ENCODE measurements at regions not wholly inside any gene's neighbourhood (a gene's known extent, or its start where the extent isn't known, plus 50 kb on each side); places are given as distances from the start of the nearest gene placed in this dataset.

- Histone ChIP-seq H4K20me1 (ENCODE audit: control insufficient read depth, insufficient read depth, low read depth, low read length) (no peaks in the 10 kb centered on the region), H3K4me1 (ENCODE audit: control insufficient read depth, low read length) (no peaks in the 10 kb centered on the region), H3K27ac (ENCODE audit: low read depth, low read length) (no peak overlapping the region), H3K79me2 (ENCODE audit: control insufficient read depth, low read length) (no peaks in the 10 kb centered on the region), H3K4me3 (ENCODE audit: low read length) (no peak overlapping the region), H3K4me2 (ENCODE audit: low read length) (no peak overlapping the region), H3K9me3 (ENCODE audit: control insufficient read depth, insufficient read depth, low read length) (no peaks in the 10 kb centered on the region), H3K36me3 (ENCODE audit: control insufficient read depth, low read length) (no peaks in the 10 kb centered on the region), H3K27me3 (ENCODE audit: control insufficient read depth, low read length) (no peaks in the 10 kb centered on the region), H3K9me2 (replicated peaks; ENCODE audit: control insufficient read depth, low read length) (no peaks in the 10 kb centered on the region), H3F3A (ENCODE audit: control insufficient read depth, insufficient read depth) (no peaks in the 10 kb centered on the region)
- no peak for TF ChIP-seq EZH2phosphoT487 (IDR thresholded peaks at IDR 0.05; ENCODE audit: borderline replicate concordance, low read length)
- TF ChIP-seq CTCF (IDR thresholded peaks at IDR 0.05; ENCODE audit: low read depth, low read length, poor library complexity, severe bottlenecking): no peak
Observed at GRCh38 chr7:19304086-19304485, 158.9 kb upstream of the FERD3L start.

DNA sequence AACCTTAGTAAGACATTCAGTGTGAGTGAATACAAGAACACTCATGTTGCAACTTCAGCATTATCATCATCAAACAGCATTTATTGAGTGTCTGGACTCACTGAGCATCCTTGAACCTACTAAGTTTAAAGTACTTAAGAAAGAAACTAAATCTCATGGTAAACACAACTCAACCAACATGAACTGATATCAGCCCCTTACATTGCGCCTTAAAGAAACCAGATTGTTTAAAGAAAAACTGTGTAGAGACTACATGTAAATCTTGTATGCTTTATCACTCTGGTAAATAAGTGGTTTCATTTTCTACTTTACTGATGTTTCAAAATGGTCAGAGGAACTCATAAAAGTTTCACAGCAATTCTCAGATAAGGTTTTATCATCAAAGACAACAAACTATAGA is 157.5 kb upstream of the FERD3L start:
- H3F3A ChIP-seq (ENCODE audit: control insufficient read depth, insufficient read depth): no peaks in the 10 kb centered on the region
- H3K4me3 ChIP-seq (ENCODE audit: low read length): no peak overlapping the region
- no peaks in the 10 kb centered on the region for H3K27me3 ChIP-seq (ENCODE audit: control insufficient read depth, low read length)
- no peaks in the 10 kb centered on the region for H3K79me2 ChIP-seq (ENCODE audit: control insufficient read depth, low read length)
- TF ChIP-seq EZH2phosphoT487 (IDR thresholded peaks at IDR 0.05; ENCODE audit: borderline replicate concordance, low read length): no peak
- TF ChIP-seq CTCF (IDR thresholded peaks at IDR 0.05; ENCODE audit: low read depth, low read length, poor library complexity, severe bottlenecking): no peak
- H3K27ac ChIP-seq (ENCODE audit: low read depth, low read length): no peak overlapping the region
- no peaks in the 10 kb centered on the region for H4K20me1 ChIP-seq (ENCODE audit: control insufficient read depth, insufficient read depth, low read depth, low read length)
- no peaks in the 10 kb centered on the region for H3K9me2 ChIP-seq (replicated peaks; ENCODE audit: control insufficient read depth, low read length)
- H3K4me2 ChIP-seq (ENCODE audit: low read length): no peak overlapping the region
- H3K36me3 ChIP-seq (ENCODE audit: control insufficient read depth, low read length): no peaks in the 10 kb centered on the region
- H3K9me3 ChIP-seq (ENCODE audit: control insufficient read depth, insufficient read depth, low read length): no peaks in the 10 kb centered on the region
- no peaks in the 10 kb centered on the region for H3K4me1 ChIP-seq (ENCODE audit: control insufficient read depth, low read length)

GRCh38 chr7:19296617-19297016 is 151.4 kb upstream of the FERD3L start:
- TF ChIP-seq CTCF (IDR thresholded peaks at IDR 0.05; ENCODE audit: low read depth, low read length, poor library complexity, severe bottlenecking): no peak
- no peak for TF ChIP-seq EZH2phosphoT487 (IDR thresholded peaks at IDR 0.05; ENCODE audit: borderline replicate concordance, low read length)
- H3K4me1 ChIP-seq (ENCODE audit: control insufficient read depth, low read length): no peaks in the 10 kb centered on the region
- no peak overlapping the region for H3K4me2 ChIP-seq (ENCODE audit: low read length)
- H3K27ac ChIP-seq (ENCODE audit: low read depth, low read length): no peak overlapping the region
- no peaks in the 10 kb centered on the region for H3K27me3 ChIP-seq (ENCODE audit: control insufficient read depth, low read length)
- no peak overlapping the region for H3K4me3 ChIP-seq (ENCODE audit: low read length)
- no peaks in the 10 kb centered on the region for H3K9me2 ChIP-seq (replicated peaks; ENCODE audit: control insufficient read depth, low read length)
- H3K36me3 ChIP-seq (ENCODE audit: control insufficient read depth, low read length): no peaks in the 10 kb centered on the region
- H4K20me1 ChIP-seq (ENCODE audit: control insufficient read depth, insufficient read depth, low read depth, low read length): no peaks in the 10 kb centered on the region
- H3K9me3 ChIP-seq (ENCODE audit: control insufficient read depth, insufficient read depth, low read length): no peaks in the 10 kb centered on the region
- no peaks in the 10 kb centered on the region for H3F3A ChIP-seq (ENCODE audit: control insufficient read depth, insufficient read depth)
- H3K79me2 ChIP-seq (ENCODE audit: control insufficient read depth, low read length): no peaks in the 10 kb centered on the region

GRCh38 chr7:19295376-19295775 is 150.2 kb upstream of the FERD3L start:
- H3K27ac ChIP-seq (ENCODE audit: low read depth, low read length): no peak overlapping the region
- no peak overlapping the region for H3K4me2 ChIP-seq (ENCODE audit: low read length)
- no peaks in the 10 kb centered on the region for H3F3A ChIP-seq (ENCODE audit: control insufficient read depth, insufficient read depth)
- no peaks in the 10 kb centered on the region for H3K27me3 ChIP-seq (ENCODE audit: control insufficient read depth, low read length)
- H3K4me1 ChIP-seq (ENCODE audit: control insufficient read depth, low read length): no peaks in the 10 kb centered on the region
- TF ChIP-seq EZH2phosphoT487 (IDR thresholded peaks at IDR 0.05; ENCODE audit: borderline replicate concordance, low read length) (no peak), CTCF (IDR thresholded peaks at IDR 0.05; ENCODE audit: low read depth, low read length, poor library complexity, severe bottlenecking) (no peak)
- no peaks in the 10 kb centered on the region for H3K9me3 ChIP-seq (ENCODE audit: control insufficient read depth, insufficient read depth, low read length)
- no peaks in the 10 kb centered on the region for H3K79me2 ChIP-seq (ENCODE audit: control insufficient read depth, low read length)
- no peaks in the 10 kb centered on the region for H4K20me1 ChIP-seq (ENCODE audit: control insufficient read depth, insufficient read depth, low read depth, low read length)
- H3K9me2 ChIP-seq (replicated peaks; ENCODE audit: control insufficient read depth, low read length): no peaks in the 10 kb centered on the region
- H3K4me3 ChIP-seq (ENCODE audit: low read length): no peak overlapping the region
- no peaks in the 10 kb centered on the region for H3K36me3 ChIP-seq (ENCODE audit: control insufficient read depth, low read length)

Data from DOHH2 (cell line).